Fibroblast of lung (primary cell): ENCODE measurements at regions not wholly inside any gene's neighbourhood (a gene's known extent, or its start where the extent isn't known, plus 50 kb on each side); places are given as distances from the start of the nearest gene placed in this dataset.

Experiments used
- DNase-seq, 2 donors: peaks; one replicate each; pipeline versions ENCODE4 v3.0.0 to v3.0.0-alpha.2; 2010; ENCODE audit warnings: low read depth in 2 of 2
- H2AFZ ChIP-seq: 2 replicates; pipeline ENCODE4 v1.5.1; 2012; ENCODE audit warnings: low read length, control low read depth, inconsistent platforms
- H3K27ac ChIP-seq: 2 replicates; pipeline ENCODE4 v1.5.1; 2011; ENCODE audit warnings: low read length, control low read depth; ENCODE audit not compliant: insufficient read depth
- H3K27me3 ChIP-seq: 2 replicates; pipeline ENCODE4 v1.5.1; 2011; ENCODE audit warnings: mild to moderate bottlenecking, low read length; ENCODE audit not compliant: control insufficient read depth, insufficient read depth
- H3K36me3 ChIP-seq: 2 replicates; pipeline ENCODE4 v1.5.1; 2011; ENCODE audit warnings: low read length; ENCODE audit not compliant: control insufficient read depth, insufficient read depth
- H3K4me1 ChIP-seq: 2 replicates; pipeline ENCODE4 v1.5.1; 2011; ENCODE audit warnings: low read length; ENCODE audit not compliant: control insufficient read depth, insufficient read depth; ENCODE audit errors: extremely low read depth
- H3K4me2 ChIP-seq: 2 replicates; pipeline ENCODE4 v1.5.1; 2011; ENCODE audit warnings: low read length, control low read depth; ENCODE audit not compliant: insufficient read depth; ENCODE audit errors: extremely low read depth
- H3K4me3 ChIP-seq, 4 experiments: fragments of 200-600 bp in 1 of 4; sonication (generic) in 1 of 4; replicated peaks in 1 of 4; 2 replicates each; pipeline ENCODE4 v1.5.1; 2011 to 2016; ENCODE audit warnings: low read length in 4 of 4, low read depth in 3 of 4, mild to moderate bottlenecking in 3 of 4, control low read depth in 2 of 4, inconsistent platforms in 1 of 4, mixed read lengths in 1 of 4; ENCODE audit not compliant: insufficient read depth in 1 of 4; ENCODE audit errors: control extremely low read depth in 1 of 4
- H3K79me2 ChIP-seq: 2 replicates; pipeline ENCODE4 v1.5.1; 2012; ENCODE audit warnings: mild to moderate bottlenecking, low read length, inconsistent platforms; ENCODE audit not compliant: control insufficient read depth, insufficient read depth
- H3K9ac ChIP-seq: 2 replicates; pipeline ENCODE4 v1.5.1; 2011; ENCODE audit warnings: mild to moderate bottlenecking, low read length, control low read depth; ENCODE audit not compliant: insufficient read depth
- H3K9me3 ChIP-seq: 2 replicates; pipeline ENCODE4 v1.5.1; 2012; ENCODE audit warnings: low read depth, low read length; ENCODE audit not compliant: control insufficient read depth, insufficient read depth
- H4K20me1 ChIP-seq: 2 replicates; pipeline ENCODE4 v1.5.1; 2011; ENCODE audit warnings: low read length; ENCODE audit not compliant: control insufficient read depth, insufficient read depth; ENCODE audit errors: extremely low read depth
- CTCF ChIP-seq, 2 donors: IDR thresholded peaks in 1 of 2; conservative IDR thresholded peaks in 1 of 2; 1 replicate in 1 of 2; 2 replicates in 1 of 2; pipeline ENCODE4 v1.5.1; 2011 to 2012; ENCODE audit warnings: low read length in 2 of 2, control low read depth in 1 of 2, inconsistent platforms in 1 of 2, low read depth in 1 of 2, mild to moderate bottlenecking in 1 of 2
- EZH2 ChIP-seq: IDR thresholded peaks from 2 replicates; pipeline ENCODE4 v1.5.1; 2012; ENCODE audit warnings: low read length, control low read depth, mild to moderate bottlenecking; ENCODE audit errors: missing control alignments

GRCh38 chr4:36420111-36420679 lies 138.8 kb downstream of the DTHD1 start:
- Histone ChIP-seq H3K9me3 (no peaks in the 10 kb centered on the region), H3K27ac (no peak overlapping the region), H3K79me2 (no peaks in the 10 kb centered on the region), H3K4me3 (no peak overlapping the region), H3K27me3 (no peaks in the 10 kb centered on the region), H2AFZ (no peak overlapping the region), H3K4me2 (no peak overlapping the region), H3K36me3 (no peaks in the 10 kb centered on the region), H4K20me1 (no peaks in the 10 kb centered on the region), H3K9ac (no peak overlapping the region), H3K4me1 (no peaks in the 10 kb centered on the region)
- TF ChIP-seq EZH2, result no peak
- no peak for TF ChIP-seq CTCF (conservative IDR thresholded peaks at IDR 0.05 in 1 of 2, IDR thresholded peaks at IDR 0.05 in 1 of 2; ENCODE audit: low read depth in 1 of 2, low read length in 2 of 2)
- DNase-seq, result no peak

- Histone ChIP-seq H3K36me3 (no peaks in the 10 kb centered on the region), H3K27me3 (no peaks in the 10 kb centered on the region), H3K79me2 (no peaks in the 10 kb centered on the region), H3K4me1 (no peaks in the 10 kb centered on the region), H3K9ac (no peak overlapping the region), H3K9me3 (no peaks in the 10 kb centered on the region), H4K20me1 (no peaks in the 10 kb centered on the region), H2AFZ (no peak overlapping the region), H3K27ac (no peak overlapping the region), H3K4me2 (no peak overlapping the region), H3K4me3 (no peak overlapping the region)
- TF ChIP-seq EZH2 (no peak), CTCF (conservative IDR thresholded peaks at IDR 0.05 in 1 of 2, IDR thresholded peaks at IDR 0.05 in 1 of 2; ENCODE audit: low read depth in 1 of 2, low read length in 2 of 2) (no peak)
- no peak for DNase-seq
Observed at GRCh38 chr4:36422607-36423006, 141.2 kb downstream of the DTHD1 start.

- H2AFZ ChIP-seq, result no peak overlapping the region
- H3K27ac ChIP-seq, result no peak overlapping the region
- no peak for TF ChIP-seq EZH2
- no peak for TF ChIP-seq CTCF (conservative IDR thresholded peaks at IDR 0.05 in 1 of 2, IDR thresholded peaks at IDR 0.05 in 1 of 2; ENCODE audit: low read depth in 1 of 2, low read length in 2 of 2)
- H3K4me1 ChIP-seq, result no peaks in the 10 kb centered on the region
- no peak overlapping the region for H3K4me3 ChIP-seq
- no peaks in the 10 kb centered on the region for H3K27me3 ChIP-seq
- H3K9me3 ChIP-seq, result no peaks in the 10 kb centered on the region
- H3K36me3 ChIP-seq, result no peaks in the 10 kb centered on the region
- no peak overlapping the region for H3K9ac ChIP-seq
- DNase-seq, result no peak
- H4K20me1 ChIP-seq, result no peaks in the 10 kb centered on the region
- H3K4me2 ChIP-seq, result no peak overlapping the region
- H3K79me2 ChIP-seq, result no peaks in the 10 kb centered on the region
Observed at GRCh38 chr4:36426741-36427140, 145.3 kb downstream of the DTHD1 start.
